ENCODE measurements at regions not wholly inside any gene's neighbourhood (a gene's known extent, or its start where the extent isn't known, plus 50 kb on each side); places are given as distances from the start of the nearest gene placed in this dataset.

DNA sequence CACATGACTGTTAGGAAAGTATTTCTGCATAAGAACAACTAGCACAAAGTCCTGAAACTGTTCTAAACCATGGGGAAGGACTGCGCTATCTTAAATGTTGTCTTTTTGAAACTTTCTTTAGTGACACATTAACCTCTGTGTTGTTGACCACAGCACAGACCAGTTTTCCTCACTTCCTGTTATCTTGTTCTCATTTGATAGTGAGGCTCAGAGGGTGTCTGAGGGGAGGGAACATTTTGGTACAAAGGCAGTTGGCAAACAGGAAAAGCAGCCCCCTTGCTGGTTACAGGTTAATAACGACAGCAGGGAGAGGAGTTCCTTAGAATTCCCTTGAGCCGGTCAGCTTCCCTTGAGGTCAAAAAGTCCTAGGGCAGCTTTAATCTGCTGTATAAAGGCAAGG is 143.5 kb upstream of the BMP2 start:
- ATAC-seq (ENCODE audit: low FRiP score in 2 of 2) (no peak), DNase-seq (no peak)
- 36 to 39% methylated on average over 3 of the region's 3 CpGs for WGBS, 2 donors
- H3K27me3 ChIP-seq: no peaks in the 10 kb centered on the region
- no peaks in the 10 kb centered on the region for H3K4me1 ChIP-seq
- no peak overlapping the region for H3K4me3 ChIP-seq
- no peak overlapping the region for H3K27ac ChIP-seq
- no peaks in the 10 kb centered on the region for H3K9me3 ChIP-seq
- TF ChIP-seq POLR2AphosphoS5 (IDR thresholded peaks at IDR 0.05): no peak
- TF ChIP-seq POLR2A (IDR thresholded peaks at IDR 0.05): no peak
- TF ChIP-seq, protein P1, sequence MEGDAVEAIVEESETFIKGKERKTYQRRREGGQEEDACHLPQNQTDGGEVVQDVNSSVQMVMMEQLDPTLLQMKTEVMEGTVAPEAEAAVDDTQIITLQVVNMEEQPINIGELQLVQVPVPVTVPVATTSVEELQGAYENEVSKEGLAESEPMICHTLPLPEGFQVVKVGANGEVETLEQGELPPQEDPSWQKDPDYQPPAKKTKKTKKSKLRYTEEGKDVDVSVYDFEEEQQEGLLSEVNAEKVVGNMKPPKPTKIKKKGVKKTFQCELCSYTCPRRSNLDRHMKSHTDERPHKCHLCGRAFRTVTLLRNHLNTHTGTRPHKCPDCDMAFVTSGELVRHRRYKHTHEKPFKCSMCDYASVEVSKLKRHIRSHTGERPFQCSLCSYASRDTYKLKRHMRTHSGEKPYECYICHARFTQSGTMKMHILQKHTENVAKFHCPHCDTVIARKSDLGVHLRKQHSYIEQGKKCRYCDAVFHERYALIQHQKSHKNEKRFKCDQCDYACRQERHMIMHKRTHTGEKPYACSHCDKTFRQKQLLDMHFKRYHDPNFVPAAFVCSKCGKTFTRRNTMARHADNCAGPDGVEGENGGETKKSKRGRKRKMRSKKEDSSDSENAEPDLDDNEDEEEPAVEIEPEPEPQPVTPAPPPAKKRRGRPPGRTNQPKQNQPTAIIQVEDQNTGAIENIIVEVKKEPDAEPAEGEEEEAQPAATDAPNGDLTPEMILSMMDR (IDR thresholded peaks at IDR 0.05): no peak
- TF ChIP-seq EP300 (IDR thresholded peaks at IDR 0.05): no peak
- no peaks in the 10 kb centered on the region for H3K36me3 ChIP-seq

DNA sequence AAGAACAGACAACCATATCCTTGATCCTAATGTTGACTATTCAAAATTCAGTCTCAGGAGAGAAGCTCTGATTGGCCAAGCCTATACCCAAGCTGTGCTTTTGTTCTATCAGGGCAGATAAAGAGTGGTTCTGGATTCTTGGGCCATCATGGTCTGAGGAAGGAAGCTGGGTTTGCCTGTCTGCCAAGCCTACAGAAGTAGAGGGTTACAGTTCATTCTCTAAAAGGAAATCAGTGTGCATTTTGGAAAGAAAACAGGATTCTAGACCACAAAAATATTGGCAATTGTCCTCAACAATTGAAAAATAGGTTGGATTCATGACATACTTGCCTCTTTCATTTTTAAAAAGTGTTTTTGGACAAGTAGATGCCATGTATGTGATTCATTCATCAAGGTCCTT is 145.4 kb upstream of the BMP2 start:
- Histone ChIP-seq H3K4me1 (no peaks in the 10 kb centered on the region), H3K27me3 (no peaks in the 10 kb centered on the region), H3K27ac (no peak overlapping the region), H3K9me3 (no peaks in the 10 kb centered on the region), H3K4me3 (no peak overlapping the region), H3K36me3 (no peaks in the 10 kb centered on the region)
- TF ChIP-seq POLR2A (IDR thresholded peaks at IDR 0.05) (no peak), POLR2AphosphoS5 (IDR thresholded peaks at IDR 0.05) (no peak), EP300 (IDR thresholded peaks at IDR 0.05) (no peak)
- TF ChIP-seq, protein P1 (IDR thresholded peaks at IDR 0.05): no peak
- ATAC-seq (ENCODE audit: low FRiP score in 2 of 2) (no peak), DNase-seq (no peak)

DNA sequence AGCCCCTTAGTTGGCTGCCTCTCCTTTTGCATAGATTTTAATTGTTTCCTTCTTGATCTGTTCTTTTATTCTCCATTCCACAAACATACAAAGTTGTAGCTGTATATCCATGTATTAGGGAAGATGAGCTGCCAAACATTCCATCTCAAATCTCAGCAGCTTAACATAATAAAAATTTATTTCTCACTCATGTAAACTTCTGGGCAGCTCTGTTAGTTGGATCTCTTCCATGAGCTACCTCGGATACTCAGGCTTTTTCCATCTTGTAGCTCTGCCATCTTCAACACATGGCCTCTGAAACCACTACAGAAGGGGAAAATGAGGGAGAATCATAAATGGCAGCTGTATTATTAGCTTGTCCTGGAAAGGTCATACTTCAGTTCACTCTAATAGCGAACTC is 149.4 kb upstream of the BMP2 start:
- TF ChIP-seq POLR2A (IDR thresholded peaks at IDR 0.05) (no peak), EP300 (IDR thresholded peaks at IDR 0.05) (no peak), POLR2AphosphoS5 (IDR thresholded peaks at IDR 0.05) (no peak)
- TF ChIP-seq, protein P1 (IDR thresholded peaks at IDR 0.05): no peak
- no peaks in the 10 kb centered on the region for H3K36me3 ChIP-seq
- WGBS, 2 donors: 77% methylated on average over 2 of the region's 2 CpGs

DNA sequence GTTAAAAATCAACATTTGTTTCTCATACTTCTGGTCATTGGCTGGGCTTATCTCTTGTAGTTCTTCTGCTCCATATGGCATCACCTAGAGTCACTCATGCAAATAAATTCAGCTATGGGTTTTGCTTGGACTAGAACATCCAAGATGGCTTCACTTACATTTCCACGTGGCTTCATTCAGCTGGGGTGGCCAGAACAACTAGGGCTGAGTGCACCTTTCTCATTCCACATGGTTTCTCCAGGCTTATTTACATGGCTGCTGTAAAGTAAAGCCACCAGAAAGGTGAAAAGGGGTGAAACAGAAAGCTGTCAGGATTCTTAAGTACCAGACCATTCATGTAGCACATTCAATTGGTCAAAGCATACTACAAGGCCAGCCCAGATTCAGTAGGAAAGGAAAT is 151.1 kb upstream of the BMP2 start:
- Histone ChIP-seq H3K27me3 (no peaks in the 10 kb centered on the region), H3K9me3 (no peaks in the 10 kb centered on the region), H3K27ac (no peak overlapping the region), H3K4me3 (no peak overlapping the region), H3K4me1 (no peaks in the 10 kb centered on the region), H3K36me3 (no peaks in the 10 kb centered on the region)
- 83 to 91% methylated on average over 1 of the region's 1 CpG for WGBS, 2 donors
- TF ChIP-seq, protein P1 (IDR thresholded peaks at IDR 0.05): no peak
- TF ChIP-seq POLR2AphosphoS5 (IDR thresholded peaks at IDR 0.05) (no peak), POLR2A (IDR thresholded peaks at IDR 0.05) (no peak), EP300 (IDR thresholded peaks at IDR 0.05) (no peak)
- ATAC-seq (ENCODE audit: low FRiP score in 2 of 2) (no peak), DNase-seq (no peak)

More for the DNA sequence above, 149.4 kb upstream of the BMP2 start:
- DNase-seq: no peak
- no peak for ATAC-seq (ENCODE audit: low FRiP score in 2 of 2)
- Histone ChIP-seq H3K27me3 (no peaks in the 10 kb centered on the region), H3K27ac (no peak overlapping the region), H3K4me1 (no peaks in the 10 kb centered on the region), H3K4me3 (no peak overlapping the region), H3K9me3 (no peaks in the 10 kb centered on the region)

DNA sequence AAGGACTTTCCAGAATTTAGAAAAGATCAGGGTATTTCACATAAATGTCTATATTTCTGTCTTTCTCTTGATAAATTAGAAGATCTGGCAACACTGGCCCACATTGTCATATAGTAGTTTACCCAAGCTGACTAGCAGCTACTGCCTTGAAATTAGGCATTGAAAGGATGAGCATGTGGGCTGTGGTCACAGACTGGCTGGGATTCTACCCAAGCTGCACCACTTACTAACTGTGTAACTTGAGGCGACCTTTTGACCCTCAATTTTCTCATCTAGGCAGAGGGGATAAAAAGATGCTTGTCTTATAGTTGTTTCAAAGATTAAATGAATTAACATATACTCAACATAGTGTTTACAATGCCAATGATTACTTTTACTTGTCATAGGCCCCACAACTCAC is 152.7 kb upstream of the BMP2 start:
- no peaks in the 10 kb centered on the region for H3K4me1 ChIP-seq
- no peak overlapping the region for H3K4me3 ChIP-seq
- TF ChIP-seq, protein P1 (IDR thresholded peaks at IDR 0.05): no peak
- TF ChIP-seq POLR2A (IDR thresholded peaks at IDR 0.05): no peak
- no peak for TF ChIP-seq EP300 (IDR thresholded peaks at IDR 0.05)
- no peak for TF ChIP-seq POLR2AphosphoS5 (IDR thresholded peaks at IDR 0.05)
- WGBS, 2 donors: 54 to 83% methylated on average over 1 of the region's 1 CpG
- no peaks in the 10 kb centered on the region for H3K9me3 ChIP-seq
- ATAC-seq (ENCODE audit: low FRiP score in 2 of 2) (no peak), DNase-seq (no peak)
- H3K27ac ChIP-seq: no peak overlapping the region
- H3K27me3 ChIP-seq: no peaks in the 10 kb centered on the region
- H3K36me3 ChIP-seq: no peaks in the 10 kb centered on the region

Data from upper lobe of left lung (tissue), 6 donors.